ENCODE measurements at regions not wholly inside any gene's neighbourhood (a gene's known extent, or its start where the extent isn't known, plus 50 kb on each side); places are given as distances from the start of the nearest gene placed in this dataset.

DNA sequence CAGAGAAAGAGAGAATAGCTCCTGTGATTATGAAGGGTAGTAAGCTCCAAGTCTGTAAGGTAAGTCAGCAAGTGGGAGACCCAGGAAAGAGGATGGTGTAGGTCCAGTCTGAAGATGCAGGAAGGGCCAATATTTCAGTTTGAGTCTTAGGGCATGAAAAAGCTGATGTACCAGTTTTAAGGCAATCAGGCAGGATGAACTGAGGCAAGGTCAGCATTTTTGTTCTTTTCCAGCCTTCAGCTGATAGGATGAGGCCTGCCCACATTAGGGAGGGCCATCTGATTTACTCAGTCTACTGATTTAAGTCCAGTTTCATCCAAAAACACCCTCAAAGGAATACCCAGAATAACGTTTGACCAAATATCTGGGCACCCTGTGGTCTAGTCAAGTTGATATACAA is 347.3 kb downstream of the CMPK2 start:
- Histone ChIP-seq H3K4me1 (ENCODE audit: control insufficient read depth in 1 of 2, insufficient read depth in 2 of 2, low read length in 2 of 2) (no peaks in the 10 kb centered on the region), H3K27me3 (ENCODE audit: control insufficient read depth in 1 of 2, insufficient read depth in 2 of 2, low read length in 2 of 2) (no peaks in the 10 kb centered on the region), H3K9me3 (ENCODE audit: control insufficient read depth in 1 of 2, low read length in 2 of 2) (no peaks in the 10 kb centered on the region), H3K36me3 (ENCODE audit: control insufficient read depth in 1 of 2, insufficient read depth in 2 of 2, low read length in 2 of 2) (no peaks in the 10 kb centered on the region), H3K4me3 (ENCODE audit: low read depth in 1 of 2, low read length in 2 of 2) (no peak overlapping the region), H3K27ac (ENCODE audit: low read depth, low read length) (no peak overlapping the region), H3K9ac (ENCODE audit: low read depth in 1 of 2, low read length in 2 of 2) (no peak overlapping the region)

DNA sequence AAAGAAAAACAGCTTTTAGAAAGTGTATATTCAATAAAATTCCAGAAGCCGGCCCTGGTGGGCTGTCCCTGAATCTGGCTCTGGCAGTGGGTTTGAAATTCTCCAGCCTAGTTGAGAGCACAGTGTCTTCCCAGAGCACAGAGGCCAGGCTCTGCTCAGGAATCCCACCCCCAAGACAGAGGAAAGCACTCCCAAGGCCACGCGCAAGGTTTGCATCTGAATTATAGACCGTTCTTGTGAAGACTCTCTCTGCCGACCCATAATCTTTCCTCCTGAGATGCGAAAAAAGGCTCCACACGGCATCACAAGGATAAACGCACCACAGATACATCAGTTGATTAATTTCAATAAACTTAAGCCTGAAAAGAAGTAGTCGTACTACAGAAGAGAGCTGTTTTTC is 342.2 kb downstream of the CMPK2 start:
- Histone ChIP-seq H3K27ac (ENCODE audit: low read depth, low read length) (no peak overlapping the region), H3K36me3 (ENCODE audit: control insufficient read depth in 1 of 2, insufficient read depth in 2 of 2, low read length in 2 of 2) (no peaks in the 10 kb centered on the region), H3K4me3 (ENCODE audit: low read depth in 1 of 2, low read length in 2 of 2) (no peak overlapping the region), H3K27me3 (ENCODE audit: control insufficient read depth in 1 of 2, insufficient read depth in 2 of 2, low read length in 2 of 2) (no peaks in the 10 kb centered on the region), H3K9me3 (ENCODE audit: control insufficient read depth in 1 of 2, low read length in 2 of 2) (no peaks in the 10 kb centered on the region), H3K9ac (ENCODE audit: low read depth in 1 of 2, low read length in 2 of 2) (no peak overlapping the region), H3K4me1 (ENCODE audit: control insufficient read depth in 1 of 2, insufficient read depth in 2 of 2, low read length in 2 of 2) (no peaks in the 10 kb centered on the region)

DNA sequence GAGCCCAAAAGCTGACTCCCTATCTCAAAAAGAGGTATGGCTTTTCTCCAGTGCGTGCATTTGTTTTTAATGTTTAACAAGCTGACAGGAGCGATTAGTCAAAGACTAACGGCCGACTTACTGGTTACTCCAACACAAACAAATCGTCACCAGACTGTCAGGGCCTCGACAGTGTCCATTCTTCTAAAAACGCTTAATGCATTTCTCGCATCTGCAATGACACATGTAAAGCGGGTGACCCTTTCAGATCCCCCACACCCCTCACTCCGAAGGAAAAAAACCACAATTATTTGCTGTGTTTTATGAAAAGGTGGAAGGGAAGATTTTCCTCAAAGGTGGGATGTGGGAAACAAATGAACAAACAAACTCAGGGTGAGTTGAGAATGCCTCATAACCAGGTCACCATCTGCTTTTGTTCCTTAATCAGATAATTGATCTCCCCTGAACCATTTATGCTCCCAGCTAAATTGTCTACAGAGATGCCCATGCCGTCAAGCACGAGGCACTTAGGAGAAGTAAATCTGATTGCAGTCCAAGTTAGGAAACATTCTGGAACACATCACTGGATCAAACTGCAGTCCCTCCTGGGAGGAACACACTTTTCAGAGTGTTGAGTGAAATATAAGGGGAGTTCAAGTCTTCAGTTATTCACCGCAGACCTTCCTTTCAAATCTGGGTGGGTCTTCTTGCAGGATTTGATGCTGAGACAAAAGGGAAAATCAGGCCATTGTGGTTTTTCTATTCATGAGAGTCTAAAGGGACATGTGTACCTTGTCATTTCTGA is 340.8 kb downstream of the CMPK2 start:
- H3K27ac ChIP-seq (ENCODE audit: low read depth, low read length) = no peak overlapping the region
- no peaks in the 10 kb centered on the region for H3K4me1 ChIP-seq (ENCODE audit: control insufficient read depth in 1 of 2, insufficient read depth in 2 of 2, low read length in 2 of 2)
- no peaks in the 10 kb centered on the region for H3K27me3 ChIP-seq (ENCODE audit: control insufficient read depth in 1 of 2, insufficient read depth in 2 of 2, low read length in 2 of 2)
- H3K9me3 ChIP-seq (ENCODE audit: control insufficient read depth in 1 of 2, low read length in 2 of 2) = no peaks in the 10 kb centered on the region
- H3K36me3 ChIP-seq (ENCODE audit: control insufficient read depth in 1 of 2, insufficient read depth in 2 of 2, low read length in 2 of 2) = no peaks in the 10 kb centered on the region
- H3K9ac ChIP-seq (ENCODE audit: low read depth in 1 of 2, low read length in 2 of 2) = no peak overlapping the region
- H3K4me3 ChIP-seq (ENCODE audit: low read depth in 1 of 2, low read length in 2 of 2) = no peak overlapping the region

DNA sequence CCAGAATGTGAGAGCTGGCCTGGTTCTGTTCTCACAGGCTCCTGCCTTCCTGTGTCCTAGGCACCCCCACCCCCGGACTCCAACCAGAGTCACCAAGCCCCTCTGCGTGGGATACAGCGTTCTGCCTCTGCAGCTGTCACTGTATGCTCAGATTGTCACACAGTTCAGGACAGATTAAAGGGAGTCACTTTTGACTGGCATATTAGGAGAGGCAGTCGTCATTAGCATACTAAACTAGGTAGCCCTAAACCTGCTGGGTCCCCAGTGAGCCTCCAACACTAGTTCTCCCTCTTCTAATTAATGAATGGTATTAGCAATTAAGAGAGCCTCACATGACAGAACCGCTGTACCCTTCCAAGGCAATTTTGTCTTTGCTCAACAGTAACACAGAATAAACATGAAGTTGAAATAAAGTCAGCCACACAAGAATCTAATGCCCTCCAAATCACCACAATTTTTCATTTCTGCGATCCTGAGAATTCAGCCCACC is 340.2 kb downstream of the CMPK2 start:
- H3K36me3 ChIP-seq (ENCODE audit: control insufficient read depth in 1 of 2, insufficient read depth in 2 of 2, low read length in 2 of 2) = no peaks in the 10 kb centered on the region
- no peaks in the 10 kb centered on the region for H3K27me3 ChIP-seq (ENCODE audit: control insufficient read depth in 1 of 2, insufficient read depth in 2 of 2, low read length in 2 of 2)
- no peaks in the 10 kb centered on the region for H3K4me1 ChIP-seq (ENCODE audit: control insufficient read depth in 1 of 2, insufficient read depth in 2 of 2, low read length in 2 of 2)
- no peak overlapping the region for H3K27ac ChIP-seq (ENCODE audit: low read depth, low read length)
- H3K9me3 ChIP-seq (ENCODE audit: control insufficient read depth in 1 of 2, low read length in 2 of 2) = no peaks in the 10 kb centered on the region
- no peak overlapping the region for H3K4me3 ChIP-seq (ENCODE audit: low read depth in 1 of 2, low read length in 2 of 2)
- no peak overlapping the region for H3K9ac ChIP-seq (ENCODE audit: low read depth in 1 of 2, low read length in 2 of 2)

DNA sequence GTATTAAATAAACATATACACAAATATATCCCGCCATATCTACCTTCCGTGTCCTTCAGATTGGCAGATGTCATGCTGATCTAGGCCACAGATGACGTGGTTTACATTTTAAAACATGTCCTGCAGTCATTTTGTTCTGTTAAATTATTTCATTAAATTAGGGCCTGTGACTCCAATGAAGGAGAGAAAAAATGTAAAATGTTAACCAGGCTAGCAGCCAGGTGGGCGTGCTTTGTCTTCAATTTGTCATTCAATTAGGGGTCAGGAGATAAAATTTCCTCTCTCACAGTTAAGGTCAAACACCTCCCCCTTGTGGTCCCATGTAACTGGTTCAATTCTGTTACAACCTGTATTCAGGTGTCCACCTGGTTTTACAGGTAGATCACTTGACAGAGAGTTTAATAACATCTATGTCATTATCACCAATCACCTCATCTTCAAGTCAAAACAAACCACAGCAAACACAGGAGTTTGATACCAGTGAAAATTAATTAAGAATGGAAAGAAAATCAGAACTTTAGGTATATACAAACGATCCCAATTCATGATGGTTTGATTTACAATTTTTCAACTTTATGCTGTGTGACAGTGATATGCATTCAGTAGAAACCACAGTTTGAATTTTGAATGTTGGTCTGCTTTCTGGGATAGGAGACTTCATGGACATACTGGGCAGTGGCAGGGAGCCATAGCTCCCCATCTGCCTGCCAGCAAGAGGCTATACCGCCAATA is 339.4 kb downstream of the CMPK2 start:
- Histone ChIP-seq H3K4me3 (ENCODE audit: low read depth in 1 of 2, low read length in 2 of 2) (no peak overlapping the region), H3K9ac (ENCODE audit: low read depth in 1 of 2, low read length in 2 of 2) (no peak overlapping the region), H3K27ac (ENCODE audit: low read depth, low read length) (no peak overlapping the region), H3K27me3 (ENCODE audit: control insufficient read depth in 1 of 2, insufficient read depth in 2 of 2, low read length in 2 of 2) (no peaks in the 10 kb centered on the region), H3K36me3 (ENCODE audit: control insufficient read depth in 1 of 2, insufficient read depth in 2 of 2, low read length in 2 of 2) (no peaks in the 10 kb centered on the region), H3K4me1 (ENCODE audit: control insufficient read depth in 1 of 2, insufficient read depth in 2 of 2, low read length in 2 of 2) (no peaks in the 10 kb centered on the region), H3K9me3 (ENCODE audit: control insufficient read depth in 1 of 2, low read length in 2 of 2) (no peaks in the 10 kb centered on the region)

DNA sequence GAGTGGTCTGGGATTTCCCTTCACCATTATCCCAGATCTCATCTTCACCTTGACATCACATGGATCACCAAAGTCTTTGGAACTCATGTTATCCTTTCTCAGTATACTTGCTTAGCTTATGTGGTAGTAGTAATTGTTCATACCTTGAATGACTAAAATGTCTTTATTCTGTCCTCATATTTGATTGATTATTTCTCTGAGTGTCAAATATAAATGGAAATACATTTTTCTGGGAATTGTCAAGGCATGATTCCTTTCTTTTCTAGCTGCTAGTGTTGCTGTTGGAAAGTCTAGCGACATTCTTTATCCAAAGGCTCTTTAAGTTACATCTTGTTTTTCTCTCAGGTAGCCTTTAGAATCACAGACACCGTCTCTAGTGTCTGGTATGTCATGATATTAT is 334.4 kb downstream of the CMPK2 start:
- H3K4me3 ChIP-seq (ENCODE audit: low read depth in 1 of 2, low read length in 2 of 2) = no peak overlapping the region
- H3K36me3 ChIP-seq (ENCODE audit: control insufficient read depth in 1 of 2, insufficient read depth in 2 of 2, low read length in 2 of 2) = no peaks in the 10 kb centered on the region
- peaks cover 0 to 6% of the 10 kb centered on the region in 2 donors for H3K27me3 ChIP-seq (ENCODE audit: control insufficient read depth in 1 of 2, insufficient read depth in 2 of 2, low read length in 2 of 2)
- no peaks in the 10 kb centered on the region for H3K4me1 ChIP-seq (ENCODE audit: control insufficient read depth in 1 of 2, insufficient read depth in 2 of 2, low read length in 2 of 2)
- no peak overlapping the region for H3K9ac ChIP-seq (ENCODE audit: low read depth in 1 of 2, low read length in 2 of 2)
- no peaks in the 10 kb centered on the region for H3K9me3 ChIP-seq (ENCODE audit: control insufficient read depth in 1 of 2, low read length in 2 of 2)
- H3K27ac ChIP-seq (ENCODE audit: low read depth, low read length) = no peak overlapping the region

DNA sequence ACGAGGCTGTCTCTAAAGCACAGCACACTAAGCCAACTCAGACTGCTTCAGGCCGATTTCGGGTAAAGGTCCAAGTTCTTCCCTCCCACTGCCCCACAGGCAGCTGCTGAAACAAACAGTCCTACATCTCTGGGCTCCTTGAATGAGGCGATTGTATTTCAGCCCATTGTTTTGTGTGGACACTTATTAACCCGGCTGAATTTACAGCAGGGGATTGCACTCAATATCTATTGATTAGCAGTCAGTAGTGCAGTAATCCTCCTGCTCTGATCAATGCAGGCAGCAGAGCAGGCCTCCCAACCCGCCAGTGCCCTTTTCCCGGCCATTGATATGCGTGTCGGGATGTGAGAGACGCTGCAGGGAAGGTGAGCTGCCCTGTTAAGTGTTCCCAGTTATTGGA is 330.1 kb downstream of the CMPK2 start:
- no peak overlapping the region for H3K27ac ChIP-seq (ENCODE audit: low read depth, low read length)
- H3K27me3 ChIP-seq (ENCODE audit: control insufficient read depth in 1 of 2, insufficient read depth in 2 of 2, low read length in 2 of 2) = peaks cover 3 to 6% of the 10 kb centered on the region in 2 donors
- H3K4me3 ChIP-seq (ENCODE audit: low read depth in 1 of 2, low read length in 2 of 2) = no peak overlapping the region

DNA sequence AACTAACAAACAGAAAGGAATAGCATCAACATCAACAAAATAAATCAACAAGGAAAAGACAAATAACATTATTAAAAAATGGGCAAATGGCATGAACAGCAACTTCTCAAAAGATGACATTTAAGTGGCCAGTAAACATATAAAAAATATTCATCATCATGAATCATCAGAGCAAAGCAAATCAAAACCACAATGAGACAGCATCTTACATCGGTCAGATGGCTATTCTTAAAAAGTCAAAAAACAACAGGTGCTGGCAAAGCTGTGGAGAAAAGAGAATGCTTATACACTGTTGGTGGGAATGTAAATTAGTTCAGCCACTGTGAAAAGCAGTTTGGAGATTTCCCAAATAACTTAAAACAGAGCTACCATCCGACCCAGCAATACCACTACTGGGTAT is 327.1 kb downstream of the CMPK2 start:
- H3K4me1 ChIP-seq (ENCODE audit: control insufficient read depth in 1 of 2, insufficient read depth in 2 of 2, low read length in 2 of 2) = no peaks in the 10 kb centered on the region
- H3K27me3 ChIP-seq (ENCODE audit: control insufficient read depth in 1 of 2, insufficient read depth in 2 of 2, low read length in 2 of 2) = peaks cover 3 to 6% of the 10 kb centered on the region in 2 donors
- no peak overlapping the region for H3K4me3 ChIP-seq (ENCODE audit: low read depth in 1 of 2, low read length in 2 of 2)
- H3K9ac ChIP-seq (ENCODE audit: low read depth in 1 of 2, low read length in 2 of 2) = no peak overlapping the region
- no peak overlapping the region for H3K27ac ChIP-seq (ENCODE audit: low read depth, low read length)
- H3K36me3 ChIP-seq (ENCODE audit: control insufficient read depth in 1 of 2, insufficient read depth in 2 of 2, low read length in 2 of 2) = no peaks in the 10 kb centered on the region
- H3K9me3 ChIP-seq (ENCODE audit: control insufficient read depth in 1 of 2, low read length in 2 of 2) = no peaks in the 10 kb centered on the region

More for the DNA sequence above, 330.1 kb downstream of the CMPK2 start:
- Histone ChIP-seq H3K4me1 (ENCODE audit: control insufficient read depth in 1 of 2, insufficient read depth in 2 of 2, low read length in 2 of 2) (no peaks in the 10 kb centered on the region), H3K9ac (ENCODE audit: low read depth in 1 of 2, low read length in 2 of 2) (no peak overlapping the region), H3K9me3 (ENCODE audit: control insufficient read depth in 1 of 2, low read length in 2 of 2) (no peaks in the 10 kb centered on the region), H3K36me3 (ENCODE audit: control insufficient read depth in 1 of 2, insufficient read depth in 2 of 2, low read length in 2 of 2) (no peaks in the 10 kb centered on the region)

DNA sequence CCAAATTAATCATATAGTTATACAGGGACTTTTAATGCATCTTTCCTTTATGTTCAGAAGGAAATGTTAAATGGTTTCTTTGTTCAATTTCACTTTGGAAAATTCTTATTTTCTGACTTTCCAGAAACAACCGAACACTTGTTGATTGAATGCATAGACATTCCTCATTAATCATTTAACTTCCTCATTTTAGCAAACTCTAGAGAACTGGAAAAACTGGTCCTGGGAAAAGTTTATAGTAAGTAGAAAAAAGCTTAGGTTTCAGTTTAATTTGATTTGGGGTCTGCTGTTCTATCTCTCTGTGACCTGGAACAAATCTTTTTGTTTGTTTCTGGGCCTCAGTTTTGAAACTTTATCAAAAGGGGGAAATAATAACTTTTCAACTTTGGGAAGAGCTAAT is 320.4 kb downstream of the CMPK2 start:
- Histone ChIP-seq H3K9ac (ENCODE audit: low read depth in 1 of 2, low read length in 2 of 2) (no peak overlapping the region), H3K4me1 (ENCODE audit: control insufficient read depth in 1 of 2, insufficient read depth in 2 of 2, low read length in 2 of 2) (no peaks in the 10 kb centered on the region), H3K36me3 (ENCODE audit: control insufficient read depth in 1 of 2, insufficient read depth in 2 of 2, low read length in 2 of 2) (no peaks in the 10 kb centered on the region), H3K27ac (ENCODE audit: low read depth, low read length) (no peak overlapping the region), H3K27me3 (ENCODE audit: control insufficient read depth in 1 of 2, insufficient read depth in 2 of 2, low read length in 2 of 2) (no peaks in the 10 kb centered on the region), H3K4me3 (ENCODE audit: low read depth in 1 of 2, low read length in 2 of 2) (no peak overlapping the region), H3K9me3 (ENCODE audit: control insufficient read depth in 1 of 2, low read length in 2 of 2) (no peaks in the 10 kb centered on the region)

DNA sequence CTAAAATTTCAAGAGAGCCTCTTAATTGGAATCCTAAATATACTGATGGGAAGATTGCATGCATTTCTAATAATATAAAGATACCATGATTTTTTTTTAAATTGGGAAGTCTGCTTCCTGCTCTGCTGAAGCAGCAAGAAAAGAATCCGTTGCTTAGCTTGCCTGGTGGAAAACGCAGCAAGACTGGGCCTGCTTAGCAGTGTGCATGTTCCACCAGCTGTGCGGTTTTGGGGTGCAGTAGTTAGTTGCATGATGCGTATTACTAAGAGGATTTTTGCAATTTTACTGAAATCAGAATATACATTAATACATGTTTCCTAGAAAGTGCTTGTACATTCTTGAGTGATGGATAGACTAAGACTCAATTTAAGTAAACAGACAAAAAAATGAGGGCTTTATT is 319.9 kb downstream of the CMPK2 start:
- no peaks in the 10 kb centered on the region for H3K4me1 ChIP-seq (ENCODE audit: control insufficient read depth in 1 of 2, insufficient read depth in 2 of 2, low read length in 2 of 2)
- no peaks in the 10 kb centered on the region for H3K36me3 ChIP-seq (ENCODE audit: control insufficient read depth in 1 of 2, insufficient read depth in 2 of 2, low read length in 2 of 2)
- H3K9me3 ChIP-seq (ENCODE audit: control insufficient read depth in 1 of 2, low read length in 2 of 2) = no peaks in the 10 kb centered on the region
- H3K4me3 ChIP-seq (ENCODE audit: low read depth in 1 of 2, low read length in 2 of 2) = no peak overlapping the region
- H3K9ac ChIP-seq (ENCODE audit: low read depth in 1 of 2, low read length in 2 of 2) = no peak overlapping the region
- H3K27ac ChIP-seq (ENCODE audit: low read depth, low read length) = no peak overlapping the region
- H3K27me3 ChIP-seq (ENCODE audit: control insufficient read depth in 1 of 2, insufficient read depth in 2 of 2, low read length in 2 of 2) = no peaks in the 10 kb centered on the region

Measured in duodenal mucosa (tissue), 2 donors.